A673 (cell line): ENCODE measurements at regions not wholly inside any gene's neighbourhood (a gene's known extent, or its start where the extent isn't known, plus 50 kb on each side); places are given as distances from the start of the nearest gene placed in this dataset.
A peak's percentile ranks its signal among the peaks of the same experiment; 100 is the strongest.

Source experiments
- BruUV-seq: library from RNA; stranded (reverse); fragments of 400-500 nt; replicated peaks from 2 replicates; lab custom pipeline; 2021; lab: Mats Ljungman, UMichigan
- CTCF ChIA-PET: fragments of 300-600 bp; sonication (Branson Sonifier 250); formaldehyde crosslinking; loops from one replicate; lab custom pipeline; 2022; ENCODE audit warnings: antibody characterized with exemption; lab: Charles Lee
- POLR2A ChIA-PET: fragments of 300-600 bp; sonication (Branson Sonifier 250); formaldehyde crosslinking; loops from one replicate; lab custom pipeline; 2022; ENCODE audit warnings: antibody characterized with exemption; ENCODE audit not compliant: low non-redundant PET; lab: Charles Lee
- DNase-seq: peaks from one replicate; pipeline ENCODE4 v3.0.0-alpha.2; 2015; ENCODE audit warnings: low spot score
- H3K27ac ChIP-seq: fragments of 200-600 bp; sonication (generic); 2 replicates; pipeline ENCODE4 v1.5.1; 2016; ENCODE audit warnings: mixed run types, low read depth, mild to moderate bottlenecking, mixed read lengths, antibody characterized with exemption, low read length; ENCODE audit not compliant: poor library complexity, severe bottlenecking
- H3K27me3 ChIP-seq: fragments of 200-600 bp; sonication (generic); replicated peaks from 2 replicates; pipeline ENCODE4 v1.6.1; 2017; ENCODE audit warnings: mixed run types, low read depth, mild to moderate bottlenecking, mixed read lengths, antibody characterized with exemption, low read length; ENCODE audit not compliant: insufficient read depth, poor library complexity
- H3K36me3 ChIP-seq: fragments of 200-600 bp; sonication (generic); 2 replicates; pipeline ENCODE4 v1.6.1; 2016; ENCODE audit warnings: mixed run types, mild to moderate bottlenecking, mixed read lengths, antibody characterized with exemption, low read length; ENCODE audit not compliant: insufficient read depth, poor library complexity, severe bottlenecking
- H3K4me1 ChIP-seq: fragments of 200-600 bp; sonication (generic); 2 replicates; pipeline ENCODE4 v1.6.1; 2017; ENCODE audit warnings: mixed run types, mild to moderate bottlenecking, mixed read lengths, antibody characterized with exemption, low read length; ENCODE audit not compliant: insufficient read depth, poor library complexity, severe bottlenecking
- H3K4me3 ChIP-seq: fragments of 200-600 bp; sonication (generic); 2 replicates; pipeline ENCODE4 v1.5.1; 2016; ENCODE audit warnings: low read depth, mixed run types, mild to moderate bottlenecking, mixed read lengths, low read length; ENCODE audit not compliant: poor library complexity, severe bottlenecking
- H3K9me3 ChIP-seq: fragments of 200-600 bp; sonication (generic); 2 replicates; pipeline ENCODE4 v1.6.1; 2016; ENCODE audit warnings: mixed run types, low read depth, mild to moderate bottlenecking, mixed read lengths, antibody characterized with exemption, low read length; ENCODE audit not compliant: poor library complexity, severe bottlenecking
- EZH2 ChIP-seq: fragments of 200-600 bp; sonication (generic); IDR thresholded peaks from 2 replicates; pipeline ENCODE4 v1.6.1; 2017; ENCODE audit warnings: borderline replicate concordance, low read depth, mild to moderate bottlenecking, mixed read lengths, antibody characterized with exemption, low read length; ENCODE audit not compliant: poor library complexity, severe bottlenecking
- intact Hi-C: fragments of 100-400 bp; cut with micrococcal nuclease; formaldehyde crosslinking; loops from one replicate; pipeline ENCODE4 v1.10.0; 2022; ENCODE audit not compliant: unreplicated experiment
- TF ChIP-seq, protein P1 (sequence below): fragments of 300-800, 200-600 bp; sonication (generic); conservative IDR thresholded peaks from 2 replicates; pipeline ENCODE4 v1.5.1; 2017; ENCODE audit warnings: low read depth, mild to moderate bottlenecking, antibody characterized with exemption, low read length, moderate library complexity, mixed read lengths

DNA sequence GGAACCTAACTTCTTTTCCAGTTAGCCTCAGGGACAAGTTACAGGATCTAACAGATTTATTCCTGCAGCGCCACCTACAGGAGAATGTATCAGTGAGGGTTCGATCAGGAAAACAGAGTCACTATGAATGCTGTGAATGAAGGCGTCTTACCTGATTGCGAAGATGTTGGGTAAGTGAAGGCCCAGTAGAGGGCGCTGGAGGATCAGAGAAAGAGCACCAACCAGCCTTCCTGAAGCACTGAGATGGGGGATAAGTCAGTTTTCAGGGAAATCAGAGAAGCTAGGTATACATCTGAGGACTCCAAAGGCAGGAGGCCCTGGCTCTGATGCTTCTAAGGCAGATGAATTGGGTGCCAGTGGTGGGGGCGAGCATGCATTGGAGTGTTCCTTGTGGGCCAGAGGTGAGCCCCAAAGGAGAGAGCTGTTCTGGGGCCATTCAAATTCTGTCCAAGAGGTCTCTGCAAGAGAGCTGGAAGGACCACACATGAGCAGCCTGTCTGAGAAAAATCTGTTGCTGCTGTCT lies 169.9 kb upstream of the AADAT start:
- intact Hi-C loops: loop anchor here (1.0 to 10.0 kb wide), 4 partner anchors 121 to 1955 kb away; no protein-coding TSS in a partner anchor
- Histone ChIP-seq H3K4me3 (no peak overlapping the region), H3K36me3 (no peaks in the 10 kb centered on the region), H3K27ac (no peak overlapping the region), H3K4me1 (no peaks in the 10 kb centered on the region), H3K9me3 (no peaks in the 10 kb centered on the region), H3K27me3 (peaks cover 19% of the 10 kb centered on the region)
- no peak for TF ChIP-seq EZH2
- TF ChIP-seq, protein P1, sequence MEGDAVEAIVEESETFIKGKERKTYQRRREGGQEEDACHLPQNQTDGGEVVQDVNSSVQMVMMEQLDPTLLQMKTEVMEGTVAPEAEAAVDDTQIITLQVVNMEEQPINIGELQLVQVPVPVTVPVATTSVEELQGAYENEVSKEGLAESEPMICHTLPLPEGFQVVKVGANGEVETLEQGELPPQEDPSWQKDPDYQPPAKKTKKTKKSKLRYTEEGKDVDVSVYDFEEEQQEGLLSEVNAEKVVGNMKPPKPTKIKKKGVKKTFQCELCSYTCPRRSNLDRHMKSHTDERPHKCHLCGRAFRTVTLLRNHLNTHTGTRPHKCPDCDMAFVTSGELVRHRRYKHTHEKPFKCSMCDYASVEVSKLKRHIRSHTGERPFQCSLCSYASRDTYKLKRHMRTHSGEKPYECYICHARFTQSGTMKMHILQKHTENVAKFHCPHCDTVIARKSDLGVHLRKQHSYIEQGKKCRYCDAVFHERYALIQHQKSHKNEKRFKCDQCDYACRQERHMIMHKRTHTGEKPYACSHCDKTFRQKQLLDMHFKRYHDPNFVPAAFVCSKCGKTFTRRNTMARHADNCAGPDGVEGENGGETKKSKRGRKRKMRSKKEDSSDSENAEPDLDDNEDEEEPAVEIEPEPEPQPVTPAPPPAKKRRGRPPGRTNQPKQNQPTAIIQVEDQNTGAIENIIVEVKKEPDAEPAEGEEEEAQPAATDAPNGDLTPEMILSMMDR: peak; percentile 99
- BruUV-seq: no TSS peak
- DNase-seq: peak; percentile 95
- ChIA-PET POLR2A (no interaction called here), CTCF (interaction anchor here (0.6 to 1.2 kb wide), 8 partner anchors 61 to 1473 kb away, joined by 3 to 5 read pairs (median 3); no protein-coding TSS in a partner anchor)

DNA sequence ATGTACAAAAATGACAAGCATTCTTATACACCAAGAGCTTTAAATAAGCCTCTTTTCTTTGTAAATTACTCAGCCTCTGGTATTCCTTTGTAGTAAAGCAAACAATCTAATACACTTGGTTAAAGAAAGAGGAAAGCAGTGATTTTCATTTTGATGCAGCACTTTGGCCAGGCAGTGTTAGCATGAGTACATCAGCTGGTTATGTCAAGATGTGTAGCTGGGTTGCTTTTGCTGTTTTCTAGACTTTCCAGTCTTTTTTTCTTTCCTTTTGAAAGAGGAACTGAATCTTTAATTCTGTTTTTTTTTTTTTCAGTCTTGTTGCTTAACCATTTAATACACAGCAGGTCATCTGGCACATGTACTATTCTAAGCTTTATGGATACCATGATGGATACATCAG lies 167.1 kb upstream of the AADAT start:
- no peaks in the 10 kb centered on the region for H3K36me3 ChIP-seq
- intact Hi-C loops: loop anchor here (5.0 to 10.0 kb wide), 2 partner anchors 1585 to 1958 kb away; no protein-coding TSS in a partner anchor
- no peak overlapping the region for H3K27ac ChIP-seq
- no peak for TF ChIP-seq EZH2
- TF ChIP-seq, protein P1: no peak
- no TSS peak for BruUV-seq
- no peaks in the 10 kb centered on the region for H3K4me1 ChIP-seq
- peaks cover 12% of the 10 kb centered on the region for H3K27me3 ChIP-seq
- DNase-seq: no peak
- no peak overlapping the region for H3K4me3 ChIP-seq
- POLR2A ChIA-PET: no interaction called here
- no peaks in the 10 kb centered on the region for H3K9me3 ChIP-seq
- CTCF ChIA-PET: no interaction called here

DNA sequence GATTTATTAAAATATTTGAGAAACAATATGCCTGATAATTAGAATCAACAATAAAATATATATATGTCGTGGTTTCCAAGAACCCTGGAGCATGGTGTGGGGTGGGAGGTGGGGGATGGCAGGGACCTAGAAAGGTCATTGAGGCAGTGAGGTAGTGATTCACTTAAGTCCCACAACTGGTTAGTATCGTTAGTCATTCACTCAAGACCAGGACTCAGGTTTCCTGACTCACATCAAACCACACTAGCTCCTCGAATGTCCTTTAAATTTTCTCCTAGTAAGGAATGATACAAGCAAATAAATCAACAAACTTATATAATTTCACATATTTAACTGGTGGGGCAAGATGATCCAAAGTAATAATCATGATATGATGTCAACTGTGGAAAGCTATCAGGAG lies 158.8 kb upstream of the AADAT start:
- Histone ChIP-seq H3K4me3 (no peak overlapping the region), H3K9me3 (no peaks in the 10 kb centered on the region), H3K36me3 (no peaks in the 10 kb centered on the region), H3K27me3 (peaks cover 7% of the 10 kb centered on the region), H3K4me1 (no peaks in the 10 kb centered on the region), H3K27ac (no peak overlapping the region)
- no peak for TF ChIP-seq EZH2
- TF ChIP-seq, protein P1: no peak
- DNase-seq: no peak
- ChIA-PET CTCF (no interaction called here), POLR2A (no interaction called here)
- intact Hi-C loops: no loop called here
- BruUV-seq: no TSS peak
